Panc1 (cell line): ENCODE measurements at regions not wholly inside any gene's neighbourhood (a gene's known extent, or its start where the extent isn't known, plus 50 kb on each side); places are given as distances from the start of the nearest gene placed in this dataset.

Experiments
- CTCF ChIP-seq: fragments of 450-650 bp; IDR thresholded peaks from 2 replicates; pipeline ENCODE4 v1.5.1; 2017; ENCODE audit warnings: mild to moderate bottlenecking
- TCF7L2 ChIP-seq: IDR thresholded peaks from 2 replicates; pipeline ENCODE4 v1.6.1; 2011; ENCODE audit warnings: mild to moderate bottlenecking, low read depth, low read length, inconsistent platforms
- TF ChIP-seq, protein P1 (sequence below), 2 experiments: IDR thresholded peaks; 2 replicates each; pipeline ENCODE4 v1.6.1; 2011 to 2012; ENCODE audit warnings: low read depth in 2 of 2, control low read depth in 1 of 2, low read length in 1 of 2, mild to moderate bottlenecking in 1 of 2, moderate library complexity in 1 of 2; ENCODE audit not compliant: insufficient read depth in 1 of 2

- TF ChIP-seq CTCF = no peak
- TF ChIP-seq, protein P1, sequence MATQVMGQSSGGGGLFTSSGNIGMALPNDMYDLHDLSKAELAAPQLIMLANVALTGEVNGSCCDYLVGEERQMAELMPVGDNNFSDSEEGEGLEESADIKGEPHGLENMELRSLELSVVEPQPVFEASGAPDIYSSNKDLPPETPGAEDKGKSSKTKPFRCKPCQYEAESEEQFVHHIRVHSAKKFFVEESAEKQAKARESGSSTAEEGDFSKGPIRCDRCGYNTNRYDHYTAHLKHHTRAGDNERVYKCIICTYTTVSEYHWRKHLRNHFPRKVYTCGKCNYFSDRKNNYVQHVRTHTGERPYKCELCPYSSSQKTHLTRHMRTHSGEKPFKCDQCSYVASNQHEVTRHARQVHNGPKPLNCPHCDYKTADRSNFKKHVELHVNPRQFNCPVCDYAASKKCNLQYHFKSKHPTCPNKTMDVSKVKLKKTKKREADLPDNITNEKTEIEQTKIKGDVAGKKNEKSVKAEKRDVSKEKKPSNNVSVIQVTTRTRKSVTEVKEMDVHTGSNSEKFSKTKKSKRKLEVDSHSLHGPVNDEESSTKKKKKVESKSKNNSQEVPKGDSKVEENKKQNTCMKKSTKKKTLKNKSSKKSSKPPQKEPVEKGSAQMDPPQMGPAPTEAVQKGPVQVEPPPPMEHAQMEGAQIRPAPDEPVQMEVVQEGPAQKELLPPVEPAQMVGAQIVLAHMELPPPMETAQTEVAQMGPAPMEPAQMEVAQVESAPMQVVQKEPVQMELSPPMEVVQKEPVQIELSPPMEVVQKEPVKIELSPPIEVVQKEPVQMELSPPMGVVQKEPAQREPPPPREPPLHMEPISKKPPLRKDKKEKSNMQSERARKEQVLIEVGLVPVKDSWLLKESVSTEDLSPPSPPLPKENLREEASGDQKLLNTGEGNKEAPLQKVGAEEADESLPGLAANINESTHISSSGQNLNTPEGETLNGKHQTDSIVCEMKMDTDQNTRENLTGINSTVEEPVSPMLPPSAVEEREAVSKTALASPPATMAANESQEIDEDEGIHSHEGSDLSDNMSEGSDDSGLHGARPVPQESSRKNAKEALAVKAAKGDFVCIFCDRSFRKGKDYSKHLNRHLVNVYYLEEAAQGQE (IDR thresholded peaks at IDR 0.05; ENCODE audit: insufficient read depth in 1 of 2, low read depth in 2 of 2, low read length in 1 of 2) = no peak
- no peak for TF ChIP-seq TCF7L2
Observed at GRCh38 chr16:52963855-52964242, 88.8 kb downstream of the CHD9NB start.
